ENCODE measurements at regions not wholly inside any gene's neighbourhood (a gene's known extent, or its start where the extent isn't known, plus 50 kb on each side); places are given as distances from the start of the nearest gene placed in this dataset.
"Not testable (repeated sequence)": the region's sequence is repeated elsewhere in the genome, so short reads cannot be mapped to it uniquely, and the experiment has no call there.

DNA sequence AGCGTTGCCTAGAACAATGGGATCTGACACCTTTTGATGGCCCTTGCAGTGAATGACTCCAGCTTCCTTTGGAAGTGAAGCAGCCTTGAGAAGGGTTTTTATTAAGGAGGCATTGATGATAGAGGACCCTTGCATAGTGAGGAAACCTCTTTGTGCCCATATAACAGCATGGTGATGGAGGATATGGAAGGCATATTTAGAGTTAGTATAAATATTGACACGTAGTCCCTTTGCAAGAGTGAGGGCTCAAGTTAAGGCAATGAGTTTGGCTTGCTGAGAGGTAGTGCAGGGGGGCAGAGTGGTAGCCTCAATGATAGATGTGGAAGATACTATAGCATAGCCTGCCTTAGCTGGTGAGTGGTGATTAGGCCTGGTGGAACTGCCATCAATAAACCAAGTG is 173.8 kb downstream of the UNC5CL start:
- TF ChIP-seq, protein P1, sequence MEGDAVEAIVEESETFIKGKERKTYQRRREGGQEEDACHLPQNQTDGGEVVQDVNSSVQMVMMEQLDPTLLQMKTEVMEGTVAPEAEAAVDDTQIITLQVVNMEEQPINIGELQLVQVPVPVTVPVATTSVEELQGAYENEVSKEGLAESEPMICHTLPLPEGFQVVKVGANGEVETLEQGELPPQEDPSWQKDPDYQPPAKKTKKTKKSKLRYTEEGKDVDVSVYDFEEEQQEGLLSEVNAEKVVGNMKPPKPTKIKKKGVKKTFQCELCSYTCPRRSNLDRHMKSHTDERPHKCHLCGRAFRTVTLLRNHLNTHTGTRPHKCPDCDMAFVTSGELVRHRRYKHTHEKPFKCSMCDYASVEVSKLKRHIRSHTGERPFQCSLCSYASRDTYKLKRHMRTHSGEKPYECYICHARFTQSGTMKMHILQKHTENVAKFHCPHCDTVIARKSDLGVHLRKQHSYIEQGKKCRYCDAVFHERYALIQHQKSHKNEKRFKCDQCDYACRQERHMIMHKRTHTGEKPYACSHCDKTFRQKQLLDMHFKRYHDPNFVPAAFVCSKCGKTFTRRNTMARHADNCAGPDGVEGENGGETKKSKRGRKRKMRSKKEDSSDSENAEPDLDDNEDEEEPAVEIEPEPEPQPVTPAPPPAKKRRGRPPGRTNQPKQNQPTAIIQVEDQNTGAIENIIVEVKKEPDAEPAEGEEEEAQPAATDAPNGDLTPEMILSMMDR (IDR thresholded peaks at IDR 0.05), result not testable (repeated sequence)
- not testable (repeated sequence) for TF ChIP-seq POLR2A (IDR thresholded peaks at IDR 0.05)

All from right lobe of liver (tissue), 4 donors.